ENCODE measurements at regions not wholly inside any gene's neighbourhood (a gene's known extent, or its start where the extent isn't known, plus 50 kb on each side); places are given as distances from the start of the nearest gene placed in this dataset.
"Not testable (repeated sequence)": the region's sequence is repeated elsewhere in the genome, so short reads cannot be mapped to it uniquely, and the experiment has no call there.

DNA sequence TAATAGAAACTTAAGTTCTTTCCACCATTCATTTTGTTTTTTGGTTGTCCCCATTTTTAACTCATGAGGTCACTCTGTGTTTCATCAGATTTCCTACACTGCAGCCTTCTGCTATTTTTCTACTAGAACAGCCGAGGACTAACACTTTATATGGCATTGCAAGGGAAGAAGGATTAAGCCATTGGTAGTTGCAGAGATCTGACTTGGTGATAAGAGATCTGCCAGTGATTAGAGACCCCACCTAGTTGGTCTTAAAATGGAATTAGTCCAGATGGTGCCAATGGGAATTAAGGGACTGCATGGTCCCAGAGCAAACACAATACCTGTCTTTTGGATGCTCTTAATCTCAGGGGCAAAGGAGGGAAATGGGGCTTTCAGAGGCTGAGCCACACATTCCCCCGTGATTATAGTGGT lies 125.5 kb upstream of the TMEM170B start:
- peaks cover 28% of the 10 kb centered on the region for H3K4me1 Mint-ChIP-seq
- no peak overlapping the region for H3K27ac Mint-ChIP-seq
- no peaks in the 10 kb centered on the region for H3K27me3 Mint-ChIP-seq
- ATAC-seq: no peak
- no peaks in the 10 kb centered on the region for H3K36me3 Mint-ChIP-seq
- H3K9me3 Mint-ChIP-seq: peaks cover 3% of the 10 kb centered on the region
- H3K4me3 Mint-ChIP-seq: no peak overlapping the region

DNA sequence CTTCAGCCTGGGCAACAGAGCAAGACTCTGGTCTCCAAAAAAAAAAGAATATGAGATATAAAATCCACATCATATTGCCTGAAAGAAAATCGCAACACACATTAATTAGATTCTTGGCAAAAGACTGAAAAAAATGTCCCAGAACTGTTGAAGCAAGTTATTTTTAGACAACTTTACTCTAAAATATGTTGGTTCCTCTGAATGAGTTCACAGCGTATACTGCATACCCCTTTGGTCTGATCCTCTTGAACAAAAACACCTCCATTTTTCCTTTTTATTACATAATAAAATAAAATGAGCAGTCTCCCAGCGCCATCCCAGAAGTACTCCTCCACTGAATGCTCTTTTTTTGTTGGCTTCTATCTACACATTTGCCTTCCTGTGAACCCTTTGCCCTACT lies 126.0 kb upstream of the TMEM170B start:
- Mint-ChIP-seq H3K4me3 (no peak overlapping the region), H3K27ac (no peak overlapping the region), H3K36me3 (no peaks in the 10 kb centered on the region), H3K27me3 (no peaks in the 10 kb centered on the region), H3K4me1 (peaks cover 32% of the 10 kb centered on the region), H3K9me3 (peaks cover 3% of the 10 kb centered on the region)
- no peak for ATAC-seq

DNA sequence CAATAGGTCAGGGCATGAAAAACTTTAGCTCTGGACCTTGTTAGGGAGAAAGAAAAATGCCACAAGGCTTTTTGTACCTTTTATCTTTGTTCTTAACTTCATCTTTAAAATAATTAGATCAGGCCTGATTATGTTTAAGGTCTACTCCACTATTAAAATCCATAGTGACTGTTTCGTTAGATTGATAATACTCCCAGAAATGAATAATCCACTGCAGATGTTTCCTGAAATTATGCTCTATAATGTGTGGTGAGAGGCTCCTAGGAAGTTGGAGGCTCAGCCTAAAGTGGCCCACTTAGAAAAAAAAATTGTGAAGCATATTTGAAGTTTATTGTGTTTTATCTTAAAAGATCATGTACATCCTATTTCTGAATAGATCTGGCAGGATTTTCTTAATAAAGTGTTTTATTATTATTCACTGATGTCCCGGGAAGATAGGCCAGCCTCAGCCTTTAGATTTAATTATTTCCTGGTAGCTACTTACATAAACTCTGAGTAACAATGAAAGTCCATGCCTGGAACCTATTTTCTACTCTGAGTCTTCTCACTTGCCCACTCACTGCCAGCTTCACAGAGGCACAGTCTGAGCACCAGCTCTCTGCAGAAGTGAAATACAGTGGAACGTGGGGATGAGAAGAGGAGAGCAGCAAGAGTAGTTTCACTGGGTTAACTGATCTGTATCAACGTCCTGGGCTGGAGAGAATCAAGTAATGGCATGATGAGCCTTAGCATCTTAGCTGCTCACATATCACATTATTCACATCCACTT lies 126.8 kb upstream of the TMEM170B start:
- Mint-ChIP-seq H3K4me1 (peaks cover 37% of the 10 kb centered on the region), H3K36me3 (no peaks in the 10 kb centered on the region), H3K4me3 (no peak overlapping the region), H3K27ac (no peak overlapping the region), H3K27me3 (no peaks in the 10 kb centered on the region), H3K9me3 (no peaks in the 10 kb centered on the region)
- peak; percentile 79 for ATAC-seq

DNA sequence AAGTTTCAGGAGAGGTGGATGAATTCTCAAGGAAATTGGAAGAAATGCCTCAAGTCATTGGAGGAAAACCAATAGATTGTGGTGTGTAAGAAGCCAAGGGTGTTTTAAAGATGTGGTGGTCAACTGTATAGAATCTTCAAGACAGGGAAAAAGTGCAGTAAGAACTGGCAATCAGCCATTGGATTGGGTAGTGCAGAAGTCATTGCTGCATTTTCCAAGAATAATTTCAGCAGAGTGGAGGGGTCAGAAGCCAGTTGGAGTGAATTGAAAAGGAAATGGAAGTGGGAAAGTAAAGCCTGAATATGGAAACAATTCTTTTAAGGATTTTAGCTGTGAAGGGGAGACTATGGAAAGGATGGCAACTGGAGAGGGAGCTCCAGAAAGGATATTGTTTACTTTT lies 128.2 kb upstream of the TMEM170B start:
- H3K27me3 Mint-ChIP-seq: no peaks in the 10 kb centered on the region
- H3K4me1 Mint-ChIP-seq: peaks cover 46% of the 10 kb centered on the region
- no peak overlapping the region for H3K27ac Mint-ChIP-seq
- H3K4me3 Mint-ChIP-seq: no peak overlapping the region
- ATAC-seq: no peak
- H3K36me3 Mint-ChIP-seq: no peaks in the 10 kb centered on the region
- H3K9me3 Mint-ChIP-seq: no peaks in the 10 kb centered on the region

DNA sequence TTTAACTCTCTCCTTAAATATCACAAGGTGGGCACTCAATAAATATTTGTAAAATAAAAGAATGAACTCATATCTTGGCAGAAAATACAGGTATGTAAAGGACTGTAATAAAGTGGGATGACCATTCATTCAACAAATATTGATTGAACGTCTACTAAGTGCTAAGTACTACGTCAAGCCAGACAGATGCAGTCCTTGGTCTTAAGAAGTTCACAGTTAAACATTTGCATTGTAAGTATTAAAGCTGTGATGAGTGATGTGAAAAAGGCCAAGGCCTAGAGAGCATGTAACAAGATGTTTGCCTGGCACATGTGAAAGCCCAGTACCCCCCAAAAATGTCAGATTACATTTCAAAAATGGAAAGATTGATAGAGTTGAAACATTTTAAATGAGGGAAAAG lies 130.1 kb upstream of the TMEM170B start:
- no peaks in the 10 kb centered on the region for H3K9me3 Mint-ChIP-seq
- no peaks in the 10 kb centered on the region for H3K27me3 Mint-ChIP-seq
- peak overlapping the region; percentile 17 for H3K27ac Mint-ChIP-seq
- no peak for ATAC-seq
- no peak overlapping the region for H3K4me3 Mint-ChIP-seq
- H3K36me3 Mint-ChIP-seq: no peaks in the 10 kb centered on the region
- H3K4me1 Mint-ChIP-seq: peaks cover 49% of the 10 kb centered on the region

DNA sequence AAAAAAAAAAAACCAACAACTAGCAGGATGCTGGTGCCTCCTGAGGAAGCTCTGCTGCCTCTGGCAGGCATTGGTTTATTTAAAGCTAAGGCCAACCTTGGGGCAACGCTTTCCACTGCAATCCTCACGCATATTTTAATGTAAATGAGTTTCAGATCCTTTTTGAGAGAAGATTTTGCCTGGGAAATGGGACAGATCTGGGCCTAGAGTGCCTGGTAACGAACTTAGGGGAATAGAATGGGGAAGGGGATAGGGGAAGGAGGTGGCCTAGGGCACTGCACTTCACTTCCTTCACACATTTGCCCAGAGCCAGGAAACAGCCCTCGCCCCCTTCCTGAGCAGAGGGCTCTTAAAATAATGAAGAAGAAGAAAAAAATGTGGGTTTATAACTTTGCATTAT lies 132.7 kb upstream of the TMEM170B start:
- no peak for ATAC-seq
- Mint-ChIP-seq H3K36me3 (no peaks in the 10 kb centered on the region), H3K9me3 (no peaks in the 10 kb centered on the region), H3K4me3 (no peak overlapping the region), H3K27ac (peak overlapping the region; percentile 13), H3K27me3 (no peaks in the 10 kb centered on the region), H3K4me1 (peaks cover 41% of the 10 kb centered on the region)

DNA sequence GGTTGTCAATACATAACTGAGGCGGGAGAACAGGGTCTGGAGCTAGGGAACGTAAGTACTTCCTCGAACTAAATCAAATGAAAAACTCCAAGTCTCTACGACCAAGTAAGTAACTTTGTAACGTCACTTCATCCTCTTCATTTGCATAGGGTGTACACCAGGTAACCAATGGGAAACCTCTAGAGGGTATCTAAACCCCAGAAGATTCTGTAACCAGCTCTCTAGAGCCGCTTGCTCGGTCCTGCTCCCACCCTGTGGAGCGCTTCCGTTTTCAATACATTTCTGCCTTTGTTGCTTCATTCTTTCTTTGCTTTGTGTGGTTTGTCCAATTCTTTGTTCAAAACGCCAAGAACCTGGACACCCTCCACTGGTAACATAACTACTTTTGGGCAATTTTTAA lies 133.5 kb upstream of the TMEM170B start:
- peaks cover 41% of the 10 kb centered on the region for H3K4me1 Mint-ChIP-seq
- ATAC-seq: peak; percentile 59
- no peaks in the 10 kb centered on the region for H3K27me3 Mint-ChIP-seq
- peak overlapping the region; percentile 40 for H3K4me3 Mint-ChIP-seq
- no peaks in the 10 kb centered on the region for H3K9me3 Mint-ChIP-seq
- peak overlapping the region; percentile 13 for H3K27ac Mint-ChIP-seq
- H3K36me3 Mint-ChIP-seq: no peaks in the 10 kb centered on the region

DNA sequence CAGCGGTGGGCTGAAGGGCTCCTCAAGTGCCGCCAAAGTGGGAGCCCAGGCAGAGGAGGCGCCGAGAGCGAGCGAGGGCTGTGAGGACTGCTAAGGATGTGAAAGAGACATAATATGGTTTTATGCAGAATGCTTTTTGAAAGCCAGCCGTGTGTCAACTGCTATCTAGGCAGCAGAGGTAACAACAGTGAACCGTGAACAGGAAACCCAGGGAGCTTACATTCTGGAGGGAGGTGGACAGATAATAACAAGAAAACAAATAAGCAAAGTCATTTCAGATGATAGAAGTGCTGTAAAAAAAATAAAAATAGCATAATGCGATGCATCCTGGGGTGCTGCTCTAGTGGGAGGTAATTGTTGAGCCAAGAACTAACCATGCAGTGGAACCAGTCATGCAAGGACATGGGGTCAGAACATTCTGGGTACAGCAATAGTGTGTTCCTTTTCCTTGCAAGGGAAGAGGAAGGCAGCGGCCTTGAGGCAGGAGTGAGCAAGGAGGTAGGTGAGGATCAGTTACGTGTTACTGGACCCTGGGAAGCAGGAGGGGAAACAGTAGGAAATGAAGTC lies 134.4 kb upstream of the TMEM170B start:
- H3K27ac Mint-ChIP-seq: peak overlapping the region; percentile 13
- no peaks in the 10 kb centered on the region for H3K9me3 Mint-ChIP-seq
- no peaks in the 10 kb centered on the region for H3K27me3 Mint-ChIP-seq
- H3K4me3 Mint-ChIP-seq: no peak overlapping the region
- H3K4me1 Mint-ChIP-seq: peaks cover 42% of the 10 kb centered on the region
- H3K36me3 Mint-ChIP-seq: no peaks in the 10 kb centered on the region
- ATAC-seq: peak; percentile 47

DNA sequence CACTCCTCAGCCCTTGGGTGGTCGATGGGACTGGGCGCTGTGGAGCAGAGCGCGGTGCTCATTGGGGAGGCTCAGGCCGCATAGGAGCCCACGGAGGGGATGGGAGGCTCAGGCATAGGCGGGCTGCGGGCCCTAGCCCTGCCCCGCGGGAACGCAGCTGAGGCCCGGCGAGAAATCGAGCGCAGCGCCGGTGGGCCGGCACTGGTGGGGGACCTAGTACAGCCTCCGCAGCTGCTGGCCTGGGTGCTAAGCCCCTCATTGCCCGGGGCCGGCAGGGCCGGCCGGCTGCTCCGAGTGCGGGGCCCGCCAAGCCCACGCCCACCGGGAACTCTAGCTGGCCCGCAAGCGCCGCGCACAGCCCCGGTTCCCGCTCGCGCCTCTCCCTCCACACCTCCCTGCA lies 135.0 kb upstream of the TMEM170B start:
- H3K27ac Mint-ChIP-seq: peak overlapping the region; percentile 13
- not testable (repeated sequence) for H3K27me3 Mint-ChIP-seq, H3K9me3 Mint-ChIP-seq, H3K36me3 Mint-ChIP-seq, ATAC-seq, H3K4me3 Mint-ChIP-seq
- H3K4me1 Mint-ChIP-seq: peaks cover 47% of the 10 kb centered on the region

DNA sequence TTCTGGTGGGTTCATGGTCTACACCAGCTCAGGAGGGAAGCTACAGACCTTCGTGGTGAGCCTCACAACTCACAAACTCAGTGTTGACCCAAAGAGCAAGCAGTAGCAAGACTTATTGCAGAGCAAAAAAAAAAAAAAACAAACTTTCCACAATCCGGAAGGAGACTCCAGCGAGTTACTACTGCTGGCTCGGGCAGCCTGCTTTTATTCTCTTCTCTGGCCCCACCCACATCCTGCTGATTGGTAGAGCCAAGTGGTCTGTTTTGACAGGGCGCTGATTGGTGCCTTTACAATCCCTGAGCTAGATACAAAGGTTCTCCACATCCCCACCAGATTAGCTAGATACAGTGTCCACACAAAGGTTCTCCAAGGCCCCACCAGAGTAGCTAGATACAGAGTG lies 135.6 kb upstream of the TMEM170B start:
- H3K4me3 Mint-ChIP-seq, H3K27ac Mint-ChIP-seq: not testable (repeated sequence)
- H3K4me1 Mint-ChIP-seq: peaks cover 47% of the 10 kb centered on the region

DNA sequence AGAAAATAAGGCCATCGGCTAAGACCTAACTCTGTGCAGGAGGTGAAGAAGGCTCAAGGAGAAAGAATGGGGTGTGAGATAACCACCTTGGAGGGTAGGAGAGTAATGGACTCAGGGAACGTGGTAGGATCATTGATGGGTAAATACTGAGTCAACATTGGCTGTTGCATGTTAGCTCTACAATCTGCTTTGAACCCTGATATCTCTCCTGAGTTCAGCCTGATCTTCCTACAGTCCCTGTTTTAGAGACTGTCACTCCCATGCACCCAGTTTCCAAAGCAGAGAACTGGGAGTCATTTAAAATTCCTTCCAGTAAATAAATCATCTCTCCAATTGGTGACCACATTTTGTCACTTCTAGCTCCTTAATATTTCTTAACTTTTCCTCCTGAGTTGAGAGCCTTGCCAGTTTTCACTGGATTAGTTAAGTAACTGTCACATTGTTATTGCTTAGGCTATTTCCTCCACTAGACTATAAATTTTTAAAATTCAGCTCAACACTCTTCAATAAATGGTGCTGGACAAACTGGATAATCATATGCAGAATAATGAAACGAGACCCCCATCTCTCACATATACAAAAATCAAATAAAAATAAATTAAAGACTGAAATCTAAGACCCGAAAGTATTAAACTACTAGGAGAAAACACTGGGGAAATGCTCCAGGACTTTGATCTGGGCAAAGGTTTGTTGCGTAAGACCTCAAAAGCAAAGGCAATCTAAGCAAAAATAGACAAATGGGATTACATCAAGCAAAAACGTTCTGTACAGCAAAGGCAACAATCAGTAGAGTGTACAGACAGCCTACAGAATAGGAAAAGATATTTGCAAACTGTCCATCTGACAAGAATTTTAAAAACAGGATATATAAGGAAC lies 138.9 kb upstream of the TMEM170B start:
- ATAC-seq: no peak
- peaks cover 29% of the 10 kb centered on the region for H3K4me1 Mint-ChIP-seq
- H3K36me3 Mint-ChIP-seq: no peaks in the 10 kb centered on the region
- peaks cover 5% of the 10 kb centered on the region for H3K9me3 Mint-ChIP-seq
- no peak overlapping the region for H3K27ac Mint-ChIP-seq
- H3K4me3 Mint-ChIP-seq: no peak overlapping the region
- H3K27me3 Mint-ChIP-seq: no peaks in the 10 kb centered on the region

More for the DNA sequence above, 135.6 kb upstream of the TMEM170B start:
- ATAC-seq, H3K27me3 Mint-ChIP-seq, H3K9me3 Mint-ChIP-seq, H3K36me3 Mint-ChIP-seq: not testable (repeated sequence)

DNA sequence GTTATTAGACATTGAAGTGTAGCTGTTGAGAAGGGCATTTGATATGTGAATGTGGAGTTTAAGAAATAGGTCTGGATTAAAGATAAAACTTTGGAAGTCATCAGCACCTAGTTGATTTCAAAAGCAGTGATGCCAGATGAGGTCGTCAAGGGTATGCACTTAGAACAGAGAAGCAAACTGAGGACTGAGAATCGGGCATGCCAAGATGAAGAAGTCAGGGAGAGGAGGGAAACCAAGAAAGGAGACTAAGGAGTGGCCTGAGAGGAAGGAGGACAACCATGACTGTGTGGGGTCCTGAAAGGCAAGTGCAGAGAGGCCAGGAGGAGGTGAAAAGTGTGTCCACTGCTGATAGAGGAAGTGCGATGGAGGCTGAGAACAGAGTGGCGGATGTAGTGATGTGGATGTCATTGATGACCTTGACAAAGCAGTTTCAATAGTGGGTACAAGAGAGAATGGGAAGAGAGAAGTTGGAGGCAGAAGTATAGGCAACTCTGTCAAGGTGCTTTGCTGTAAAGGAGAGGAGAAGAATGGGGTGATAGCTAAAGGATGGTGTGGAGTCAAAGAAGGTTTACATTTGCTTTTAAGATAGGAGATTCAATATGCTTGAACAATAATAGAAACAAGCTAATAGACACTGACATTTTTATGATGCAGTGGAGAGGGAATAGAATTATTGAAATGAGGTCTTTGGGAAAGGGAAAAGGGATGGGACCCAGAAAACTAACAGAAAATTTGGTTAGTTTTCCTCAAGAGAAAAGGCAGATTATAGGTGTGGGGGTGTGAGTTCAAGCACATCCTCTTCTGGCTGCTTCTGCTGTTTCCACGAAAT lies 139.7 kb upstream of the TMEM170B start:
- Mint-ChIP-seq H3K27ac (no peak overlapping the region), H3K36me3 (no peaks in the 10 kb centered on the region)
- no peak for ATAC-seq

DNA sequence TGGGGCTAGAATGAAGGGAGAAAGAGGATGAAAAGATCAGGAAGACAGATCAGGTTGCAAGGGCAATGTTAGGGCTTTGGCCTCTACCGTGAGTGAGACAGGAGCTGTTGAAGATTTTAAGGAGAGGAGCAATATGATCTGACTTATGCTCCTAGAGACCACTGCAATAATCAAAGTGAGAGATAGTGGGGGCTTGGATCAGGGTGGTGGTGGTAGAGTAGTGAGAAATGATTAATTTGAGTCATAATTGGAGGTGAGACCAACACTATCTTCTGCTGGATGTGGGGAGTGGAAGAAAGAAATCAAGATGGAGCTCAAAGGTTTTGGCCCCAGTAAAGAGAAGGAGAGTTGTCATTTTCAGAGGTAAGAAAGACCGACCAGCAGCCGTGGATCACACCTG lies 140.7 kb upstream of the TMEM170B start:
- Mint-ChIP-seq H3K36me3 (no peaks in the 10 kb centered on the region), H3K9me3 (peaks cover 7% of the 10 kb centered on the region), H3K27me3 (no peaks in the 10 kb centered on the region), H3K27ac (peak overlapping the region; percentile 1), H3K4me3 (no peak overlapping the region), H3K4me1 (peaks cover 20% of the 10 kb centered on the region)
- ATAC-seq: no peak

More for the DNA sequence above, 139.7 kb upstream of the TMEM170B start:
- H3K9me3 Mint-ChIP-seq: peaks cover 5% of the 10 kb centered on the region
- no peaks in the 10 kb centered on the region for H3K27me3 Mint-ChIP-seq
- peaks cover 21% of the 10 kb centered on the region for H3K4me1 Mint-ChIP-seq
- H3K4me3 Mint-ChIP-seq: no peak overlapping the region

DNA sequence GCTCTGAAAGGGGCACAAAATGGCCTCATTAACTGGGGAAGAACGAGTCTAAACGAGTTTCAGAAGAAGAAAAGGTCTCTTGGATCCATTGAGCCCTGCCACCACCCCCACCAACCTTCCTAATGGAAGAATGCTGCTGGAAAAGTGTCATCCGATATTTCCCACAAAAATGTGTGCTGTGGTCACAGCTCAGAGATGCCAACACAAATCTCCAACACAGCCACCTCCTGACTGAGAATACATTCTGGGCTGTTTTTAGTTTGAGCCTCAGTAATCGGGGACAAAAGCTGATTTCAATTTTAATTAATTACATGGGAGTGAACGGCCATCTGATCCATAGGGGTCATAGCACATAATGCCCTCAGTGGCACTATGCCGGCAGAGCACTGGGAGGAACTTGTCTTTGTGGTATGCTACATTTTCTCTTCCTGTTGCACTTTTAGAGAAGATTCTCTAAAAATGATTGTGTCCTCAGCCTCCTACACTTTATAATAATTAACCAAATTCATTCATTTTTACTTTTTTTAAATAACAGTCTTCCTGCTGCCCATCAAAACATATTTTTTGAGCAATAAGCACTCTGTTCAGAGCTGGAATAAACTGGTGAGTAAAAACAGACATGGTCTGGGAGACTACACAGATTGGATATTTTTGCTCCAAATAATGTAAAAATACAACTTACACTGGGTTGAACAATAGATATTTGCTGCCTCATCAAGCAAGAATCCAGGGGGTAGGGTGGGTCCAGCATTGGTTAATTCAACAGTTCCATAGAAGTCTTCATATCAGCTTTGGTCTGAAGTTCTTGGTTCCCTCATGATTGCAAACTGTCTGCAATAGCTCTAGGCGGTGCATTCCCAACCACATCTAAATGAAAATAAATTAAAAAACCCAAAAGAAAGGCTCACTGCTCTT lies 143.6 kb upstream of the TMEM170B start:
- Mint-ChIP-seq H3K4me1 (peaks cover 20% of the 10 kb centered on the region), H3K4me3 (no peak overlapping the region), H3K27me3 (no peaks in the 10 kb centered on the region), H3K9me3 (peaks cover 7% of the 10 kb centered on the region), H3K27ac (no peak overlapping the region), H3K36me3 (no peaks in the 10 kb centered on the region)
- no peak for ATAC-seq
